ENCODE measurements at regions not wholly inside any gene's neighbourhood (a gene's known extent, or its start where the extent isn't known, plus 50 kb on each side); places are given as distances from the start of the nearest gene placed in this dataset.
A peak's percentile ranks its signal among the peaks of the same experiment; 100 is the strongest.

DNA sequence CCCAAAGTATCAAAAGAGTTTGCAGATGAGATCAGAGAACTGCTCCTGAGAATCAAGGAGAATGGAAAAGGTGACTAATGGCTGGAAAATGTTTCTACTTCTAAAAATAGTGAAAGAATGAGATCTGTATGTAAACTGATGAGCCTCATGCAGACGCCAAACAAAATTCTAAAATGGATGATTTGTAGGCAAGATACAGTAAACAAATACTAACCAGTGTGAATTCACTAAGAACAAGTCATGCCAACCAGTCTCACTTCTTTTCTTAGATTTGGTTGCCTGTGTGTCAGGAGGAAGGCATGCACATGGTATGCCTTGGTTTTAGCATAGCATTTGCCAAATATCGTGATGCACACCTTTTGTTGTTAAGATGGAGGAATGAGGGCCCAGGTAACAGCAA, 94.9 kb upstream of the PIK3CG start:
- peak overlapping the region; percentile 67 for H3K27ac ChIP-seq
- peaks cover 14% of the 10 kb centered on the region for H3K9me3 ChIP-seq (ENCODE audit: insufficient read depth, low read depth)
- no peaks in the 10 kb centered on the region for H4K20me1 ChIP-seq (ENCODE audit: insufficient read depth)
- peak; percentile 64 to 88 for DNase-seq
- ChIA-PET POLR2A (ENCODE audit: unreplicated experiment) (interaction anchor here (0.6 to 1.0 kb wide), 2 partner anchors 18 to 956 kb away, joined by 4 to 6 read pairs; no protein-coding TSS in a partner anchor), CTCF (no interaction called here)
- H3K4me2 ChIP-seq, result peak overlapping the region; percentile 25
- BruUV-seq (replicated peaks), result no TSS peak
- H3K9me2 ChIP-seq (ENCODE audit: insufficient read depth), result no peaks in the 10 kb centered on the region
- peaks cover 23% of the 10 kb centered on the region; the same call in 1 of the 2 replicates for H3F3A ChIP-seq (ENCODE audit: insufficient read depth, low read depth)
- H3K4me1 ChIP-seq (replicated peaks; ENCODE audit: insufficient read depth), result peaks cover 52% of the 10 kb centered on the region
- no peak overlapping the region for H2AFZ ChIP-seq
- H3K27me3 ChIP-seq (ENCODE audit: insufficient read depth, low read depth), result no peaks in the 10 kb centered on the region
- H3K36me3 ChIP-seq (ENCODE audit: low read depth), result no peaks in the 10 kb centered on the region; the same call in 1 of the 2 replicates
- H3K79me2 ChIP-seq (ENCODE audit: low read depth), result no peaks in the 10 kb centered on the region
- H3K4me3 ChIP-seq, result no peak overlapping the region
- TF ChIP-seq, protein P1, sequence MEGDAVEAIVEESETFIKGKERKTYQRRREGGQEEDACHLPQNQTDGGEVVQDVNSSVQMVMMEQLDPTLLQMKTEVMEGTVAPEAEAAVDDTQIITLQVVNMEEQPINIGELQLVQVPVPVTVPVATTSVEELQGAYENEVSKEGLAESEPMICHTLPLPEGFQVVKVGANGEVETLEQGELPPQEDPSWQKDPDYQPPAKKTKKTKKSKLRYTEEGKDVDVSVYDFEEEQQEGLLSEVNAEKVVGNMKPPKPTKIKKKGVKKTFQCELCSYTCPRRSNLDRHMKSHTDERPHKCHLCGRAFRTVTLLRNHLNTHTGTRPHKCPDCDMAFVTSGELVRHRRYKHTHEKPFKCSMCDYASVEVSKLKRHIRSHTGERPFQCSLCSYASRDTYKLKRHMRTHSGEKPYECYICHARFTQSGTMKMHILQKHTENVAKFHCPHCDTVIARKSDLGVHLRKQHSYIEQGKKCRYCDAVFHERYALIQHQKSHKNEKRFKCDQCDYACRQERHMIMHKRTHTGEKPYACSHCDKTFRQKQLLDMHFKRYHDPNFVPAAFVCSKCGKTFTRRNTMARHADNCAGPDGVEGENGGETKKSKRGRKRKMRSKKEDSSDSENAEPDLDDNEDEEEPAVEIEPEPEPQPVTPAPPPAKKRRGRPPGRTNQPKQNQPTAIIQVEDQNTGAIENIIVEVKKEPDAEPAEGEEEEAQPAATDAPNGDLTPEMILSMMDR (conservative IDR thresholded peaks at IDR 0.05), result no peak
- no peak for TF ChIP-seq EZH2 (IDR thresholded peaks at IDR 0.05; ENCODE audit: low read depth)
- intact Hi-C loops (cut with micrococcal nuclease; ENCODE audit: unreplicated experiment), result loop anchor here (5.0 to 10.0 kb wide), 5 partner anchors 425 to 1755 kb away; partner anchors contain the start of genes KMT2E, LAMB1 and PNPLA8

DNA sequence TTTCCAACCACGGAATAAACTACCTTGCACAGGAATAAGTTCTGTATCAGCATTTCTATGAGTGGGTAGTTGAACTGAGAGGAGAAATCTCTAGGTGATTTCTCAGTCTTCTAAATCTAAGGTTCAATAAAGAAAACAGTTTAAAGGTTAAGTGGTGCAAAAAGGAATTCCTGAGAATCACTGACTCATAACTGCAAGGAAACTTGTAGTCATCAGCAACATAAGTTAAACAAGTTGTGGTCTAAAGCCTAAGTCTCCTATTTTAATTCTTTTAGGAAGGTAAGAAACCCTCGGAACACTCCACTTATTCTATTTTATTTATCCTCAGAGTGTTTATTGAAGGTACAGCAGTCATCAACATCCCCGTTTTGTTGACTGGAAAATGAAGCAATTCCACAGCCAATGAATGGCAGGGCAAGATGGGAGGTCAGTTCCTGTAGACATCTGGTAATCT, 92.4 kb upstream of the PIK3CG start:
- H3K36me3 ChIP-seq (ENCODE audit: low read depth), result no peaks in the 10 kb centered on the region; the same call in 1 of the 2 replicates
- DNase-seq, result peak in 1 of 2 experiments; percentile 58
- H3K9me3 ChIP-seq (ENCODE audit: insufficient read depth, low read depth), result peaks cover 18% of the 10 kb centered on the region
- H3K4me1 ChIP-seq (replicated peaks; ENCODE audit: insufficient read depth), result peaks cover 66% of the 10 kb centered on the region
- CTCF ChIA-PET, result no interaction called here
- TF ChIP-seq EZH2 (IDR thresholded peaks at IDR 0.05; ENCODE audit: low read depth), result no peak
- TF ChIP-seq, protein P1 (conservative IDR thresholded peaks at IDR 0.05), result no peak
- intact Hi-C loops (cut with micrococcal nuclease; ENCODE audit: unreplicated experiment), result loop anchor here (5.0 to 10.0 kb wide), 5 partner anchors 428 to 1758 kb away; partner anchors contain the start of genes KMT2E, LAMB1 and PNPLA8
- no peaks in the 10 kb centered on the region for H3K27me3 ChIP-seq (ENCODE audit: insufficient read depth, low read depth)
- H3K9me2 ChIP-seq (ENCODE audit: insufficient read depth), result no peaks in the 10 kb centered on the region
- no peaks in the 10 kb centered on the region for H3K79me2 ChIP-seq (ENCODE audit: low read depth)
- peaks cover 32% of the 10 kb centered on the region; the same call in 1 of the 2 replicates for H3F3A ChIP-seq (ENCODE audit: insufficient read depth, low read depth)
- no peak overlapping the region for H3K4me3 ChIP-seq
- H3K4me2 ChIP-seq, result peak overlapping the region; percentile 52
- no peaks in the 10 kb centered on the region for H4K20me1 ChIP-seq (ENCODE audit: insufficient read depth)
- BruUV-seq (replicated peaks), result no TSS peak
- peak overlapping the region; percentile 50 for H3K27ac ChIP-seq
- POLR2A ChIA-PET (ENCODE audit: unreplicated experiment), result interaction anchor here (1.0 kb wide), 1 partner anchor 35 kb away, joined by 13 read pairs; no protein-coding TSS in a partner anchor
- H2AFZ ChIP-seq, result no peak overlapping the region

DNA sequence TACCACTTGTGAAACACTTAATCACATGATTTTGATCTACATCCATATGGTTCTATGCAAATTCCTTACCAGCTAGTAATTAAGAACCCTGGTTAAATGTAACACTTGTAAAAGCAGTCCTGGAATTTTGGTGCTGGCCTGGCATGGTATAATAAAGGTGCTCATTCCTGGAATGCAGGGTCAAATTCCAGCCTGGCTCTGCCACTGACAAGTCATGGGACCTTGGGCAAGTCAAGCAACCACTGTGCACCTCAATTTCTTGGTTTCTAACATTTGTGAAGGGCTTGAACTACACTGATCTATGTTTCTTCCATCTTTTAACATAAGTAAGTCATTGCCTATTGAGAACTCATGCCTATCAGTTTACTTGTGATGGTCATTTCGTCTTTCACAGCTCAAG, 91.9 kb upstream of the PIK3CG start:
- Histone ChIP-seq H3K4me1 (replicated peaks; ENCODE audit: insufficient read depth) (peaks cover 66% of the 10 kb centered on the region), H3K27me3 (ENCODE audit: insufficient read depth, low read depth) (no peaks in the 10 kb centered on the region)

More for the DNA sequence above, 91.9 kb upstream of the PIK3CG start:
- intact Hi-C loops (cut with micrococcal nuclease; ENCODE audit: unreplicated experiment), result loop anchor here (5.0 to 10.0 kb wide), 5 partner anchors 428 to 1758 kb away; partner anchors contain the start of genes KMT2E, LAMB1 and PNPLA8
- peak in 1 of 2 experiments; percentile 67 for DNase-seq
- Histone ChIP-seq H3K79me2 (ENCODE audit: low read depth) (no peaks in the 10 kb centered on the region), H2AFZ (no peak overlapping the region), H4K20me1 (ENCODE audit: insufficient read depth) (no peaks in the 10 kb centered on the region), H3K4me3 (no peak overlapping the region), H3K27ac (no peak overlapping the region), H3K4me2 (no peak overlapping the region), H3K9me2 (ENCODE audit: insufficient read depth) (no peaks in the 10 kb centered on the region), H3K9me3 (ENCODE audit: insufficient read depth, low read depth) (peaks cover 18% of the 10 kb centered on the region), H3F3A (ENCODE audit: insufficient read depth, low read depth) (peaks cover 32% of the 10 kb centered on the region; the same call in 1 of the 2 replicates), H3K36me3 (ENCODE audit: low read depth) (no peaks in the 10 kb centered on the region; the same call in 1 of the 2 replicates)
- POLR2A ChIA-PET (ENCODE audit: unreplicated experiment), result interaction anchor here (1.0 kb wide), 1 partner anchor 36 kb away, joined by 13 read pairs; no protein-coding TSS in a partner anchor
- no TSS peak for BruUV-seq (replicated peaks)
- TF ChIP-seq, protein P1 (conservative IDR thresholded peaks at IDR 0.05), result no peak
- no peak for TF ChIP-seq EZH2 (IDR thresholded peaks at IDR 0.05; ENCODE audit: low read depth)
- CTCF ChIA-PET, result no interaction called here
